ENCODE measurements at regions not wholly inside any gene's neighbourhood (a gene's known extent, or its start where the extent isn't known, plus 50 kb on each side); places are given as distances from the start of the nearest gene placed in this dataset.

- no peak for FAIRE-seq
- peak; percentile 2 for DNase-seq (ENCODE audit: insufficient read length, low spot score)
Measured at GRCh38 chr18:27413495-27414401, 228.6 kb upstream of the CHST9 start.

- DNase-seq (ENCODE audit: insufficient read length, low spot score) (no peak), FAIRE-seq (no peak)
Measured at GRCh38 chr18:27412556-27412955, 227.4 kb upstream of the CHST9 start.

DNA sequence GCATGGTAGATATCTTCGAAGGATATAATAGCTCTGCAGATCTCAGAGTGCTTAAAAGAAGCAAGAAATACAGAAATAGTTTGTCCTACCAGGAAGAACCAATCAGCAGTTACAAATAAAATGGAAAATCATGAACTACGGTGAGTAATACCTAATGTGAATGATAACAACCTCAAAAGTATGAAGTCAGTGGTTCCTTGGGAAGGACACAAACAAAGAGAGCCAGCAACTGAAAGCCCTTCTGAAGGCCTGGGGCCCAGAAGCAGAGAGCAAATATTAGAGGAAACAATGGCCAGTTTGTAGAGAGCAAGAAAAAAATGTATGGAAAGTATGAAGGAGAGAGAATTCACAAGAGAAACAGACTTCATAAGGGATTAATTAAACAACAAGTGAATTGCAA is 226.8 kb upstream of the CHST9 start:
- no peak for FAIRE-seq
- no peak for DNase-seq (ENCODE audit: insufficient read length, low spot score)

DNA sequence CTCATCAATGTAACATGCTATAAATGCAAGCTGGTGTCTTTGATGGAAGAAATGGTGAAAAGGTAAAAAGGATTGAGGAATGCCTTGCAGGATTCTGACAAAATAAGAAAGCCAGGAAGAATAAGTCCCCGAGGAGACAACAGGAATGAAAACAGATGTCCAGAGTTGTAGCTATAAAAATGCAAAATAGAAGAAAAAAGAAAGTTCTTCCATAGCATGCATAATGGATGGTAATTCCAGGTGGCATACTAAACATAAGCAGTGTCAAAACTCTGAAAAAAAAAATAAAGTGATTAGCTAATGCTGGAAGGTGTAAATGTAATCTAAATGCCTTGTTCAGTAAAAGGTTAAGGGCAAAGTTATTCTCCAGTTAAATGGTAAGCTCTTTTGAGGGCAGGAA is 225.9 kb upstream of the CHST9 start:
- DNase-seq (ENCODE audit: insufficient read length, low spot score) (no peak), FAIRE-seq (no peak)

DNA sequence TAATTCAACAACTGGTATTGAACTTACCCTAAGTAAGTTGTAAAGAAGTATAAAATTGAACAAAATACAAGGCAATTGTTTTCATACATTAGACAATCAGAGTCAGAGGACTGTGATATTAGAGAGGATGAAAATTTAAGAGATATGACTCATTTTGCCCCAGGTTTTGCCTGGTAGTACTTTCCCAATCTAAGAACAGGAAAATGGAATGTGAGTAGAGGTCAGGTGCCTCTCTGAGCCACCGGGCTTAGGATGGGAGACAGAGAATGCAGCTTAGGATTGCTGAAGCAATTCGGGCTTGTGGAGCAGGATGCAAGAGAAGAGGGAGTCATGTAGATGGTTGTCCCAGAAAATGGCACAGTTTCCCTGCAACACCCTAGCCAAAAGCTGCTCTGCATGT is 219.7 kb upstream of the CHST9 start:
- FAIRE-seq (no peak), DNase-seq (ENCODE audit: insufficient read length, low spot score) (no peak)

- DNase-seq (ENCODE audit: insufficient read length, low spot score) (no peak), FAIRE-seq (no peak)
Measured at GRCh38 chr18:27400001-27400400, 214.9 kb upstream of the CHST9 start.

GRCh38 chr18:27395752-27396151 is 210.6 kb upstream of the CHST9 start:
- no peak for DNase-seq (ENCODE audit: insufficient read length, low spot score)
- FAIRE-seq = no peak

DNA sequence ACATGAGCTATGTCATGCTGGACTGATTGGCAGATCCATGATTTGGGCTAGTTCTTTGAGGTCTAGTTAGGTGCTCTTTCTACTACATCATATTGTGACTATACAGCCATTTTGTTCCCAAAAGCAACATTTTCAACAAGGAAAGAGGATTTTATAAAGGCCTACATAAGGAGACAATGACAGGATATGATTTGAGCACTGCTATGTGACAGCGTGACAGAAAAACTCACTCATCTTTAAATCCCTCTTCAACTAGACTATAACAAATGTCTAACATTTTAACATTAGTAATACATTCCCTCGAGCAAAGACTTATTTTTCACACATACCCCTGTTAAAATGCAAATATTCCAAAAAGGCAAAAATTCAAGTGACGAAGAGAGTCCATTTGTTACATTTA is 209.6 kb upstream of the CHST9 start:
- no peak for DNase-seq (ENCODE audit: insufficient read length, low spot score)
- no peak for FAIRE-seq

- DNase-seq (ENCODE audit: insufficient read length, low spot score) (no peak), FAIRE-seq (no peak)
Measured at GRCh38 chr18:27382567-27383216, 197.6 kb upstream of the CHST9 start.

DNA sequence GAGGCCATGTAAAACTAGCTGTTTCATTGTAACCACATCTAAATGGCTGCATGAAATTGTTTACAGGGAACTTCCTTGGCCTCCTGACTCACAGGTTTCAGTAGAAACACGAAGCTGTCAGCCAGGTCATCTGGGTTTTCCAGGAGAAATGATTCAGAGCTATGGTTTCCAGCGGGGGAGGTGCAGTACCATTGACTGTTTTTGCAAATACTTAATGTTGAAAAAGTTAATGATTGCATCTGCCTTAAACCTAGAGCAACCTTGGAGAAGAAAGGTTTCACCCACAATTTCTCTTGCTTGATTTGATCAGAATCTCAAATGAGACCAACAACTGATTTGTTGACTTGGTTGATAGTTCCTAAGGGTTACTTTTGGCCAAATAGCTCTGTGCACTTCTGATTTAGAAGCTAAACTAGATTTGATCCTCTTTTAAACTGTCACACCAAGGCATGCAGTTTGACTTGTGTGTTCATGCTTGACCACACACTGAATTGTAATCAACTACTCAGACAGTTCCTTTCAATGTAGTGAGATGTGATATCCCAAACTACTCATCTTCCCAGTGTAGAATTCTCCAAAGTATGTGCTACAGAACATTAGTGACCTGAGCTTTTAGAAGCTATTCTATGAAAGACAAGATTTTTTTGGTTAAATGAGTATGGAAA is 193.5 kb upstream of the CHST9 start:
- DNase-seq (ENCODE audit: insufficient read length, low spot score) = no peak
- no peak for FAIRE-seq

DNA sequence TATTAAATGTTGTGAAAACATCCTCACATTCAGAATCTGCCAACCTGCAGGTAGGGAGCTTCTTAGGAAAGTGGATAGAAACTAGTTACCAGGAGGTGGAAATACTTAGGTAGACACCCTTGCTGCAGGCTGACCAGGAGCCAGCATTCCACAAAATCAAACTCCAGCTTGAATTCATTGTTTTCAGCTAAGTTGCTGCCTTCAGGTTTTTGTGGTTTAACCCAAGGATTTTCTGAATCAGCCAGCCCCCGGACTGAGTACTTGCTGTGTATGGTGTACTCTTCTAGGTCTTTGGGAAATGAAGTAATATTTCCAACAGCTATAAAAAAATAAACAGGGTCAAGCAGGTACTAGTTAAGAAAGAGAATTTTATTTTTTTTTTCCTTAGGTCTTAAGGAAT is 192.1 kb upstream of the CHST9 start:
- FAIRE-seq = no peak
- DNase-seq (ENCODE audit: insufficient read length, low spot score) = no peak

DNA sequence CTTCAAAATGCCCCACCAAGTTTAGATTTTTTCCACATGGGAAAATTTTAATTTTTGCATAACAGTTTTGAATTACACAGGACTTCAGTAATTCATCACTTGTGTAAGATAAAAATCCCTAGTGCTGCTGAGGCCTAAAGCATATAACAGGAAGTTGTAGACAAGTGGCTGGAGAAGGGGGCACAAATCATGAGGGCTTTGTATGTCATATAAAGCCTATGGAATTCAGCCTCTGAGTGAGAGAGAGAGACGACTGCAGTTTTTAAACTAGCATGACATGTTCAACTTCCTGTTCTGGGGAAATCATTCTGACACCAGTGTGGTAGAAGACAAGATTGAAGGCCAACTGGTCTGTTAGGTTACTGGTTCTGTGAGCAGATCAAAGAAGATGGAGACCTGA is 187.3 kb upstream of the CHST9 start:
- DNase-seq (ENCODE audit: insufficient read length, low spot score) = no peak
- FAIRE-seq = no peak

DNA sequence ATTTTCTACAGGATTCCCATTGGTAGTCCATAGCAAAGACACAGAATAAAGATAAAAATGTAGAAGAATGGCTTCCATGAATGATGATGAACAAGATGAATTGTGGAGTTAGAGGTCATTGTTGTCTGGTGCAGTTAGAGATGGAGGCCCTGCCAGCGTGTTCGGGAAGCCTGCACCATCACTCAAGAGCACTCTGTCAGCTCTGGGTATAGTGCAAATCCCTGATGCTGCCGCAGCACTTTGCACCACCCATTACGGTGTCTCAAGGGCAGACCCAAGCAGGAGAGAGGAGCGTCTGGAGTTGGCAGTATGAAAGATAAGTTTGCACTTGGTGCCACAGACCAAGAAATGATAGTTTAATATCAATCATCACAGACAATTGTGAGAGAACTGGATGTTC is 181.6 kb upstream of the CHST9 start:
- no peak for FAIRE-seq

GRCh38 chr18:27366151-27366550 is 181.0 kb upstream of the CHST9 start:
- FAIRE-seq = no peak
- no peak for DNase-seq (ENCODE audit: insufficient read length, low spot score)

More for the DNA sequence above, 181.6 kb upstream of the CHST9 start:
- DNase-seq (ENCODE audit: insufficient read length, low spot score) = no peak

- FAIRE-seq (no peak), DNase-seq (ENCODE audit: insufficient read length, low spot score) (no peak)
Measured at GRCh38 chr18:27363872-27364271, 178.8 kb upstream of the CHST9 start.

DNA sequence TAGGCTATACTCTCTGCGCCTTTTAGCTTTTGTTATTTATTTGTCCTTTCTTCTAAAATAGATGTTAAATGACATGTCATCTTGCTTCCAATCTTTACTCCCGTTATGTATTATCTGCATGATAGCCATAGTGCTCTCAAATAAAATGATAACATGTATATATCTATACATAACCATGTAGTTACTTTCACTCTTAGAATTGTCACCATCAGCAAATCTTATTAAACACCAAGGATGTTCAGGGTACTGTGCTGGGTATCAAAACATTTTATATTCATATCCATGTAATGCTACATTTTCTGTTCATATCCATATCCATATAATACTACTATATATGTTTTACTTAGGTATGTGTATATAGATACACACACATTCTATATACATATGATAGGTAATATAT is 176.4 kb upstream of the CHST9 start:
- FAIRE-seq = no peak
- no peak for DNase-seq (ENCODE audit: insufficient read length, low spot score)

DNA sequence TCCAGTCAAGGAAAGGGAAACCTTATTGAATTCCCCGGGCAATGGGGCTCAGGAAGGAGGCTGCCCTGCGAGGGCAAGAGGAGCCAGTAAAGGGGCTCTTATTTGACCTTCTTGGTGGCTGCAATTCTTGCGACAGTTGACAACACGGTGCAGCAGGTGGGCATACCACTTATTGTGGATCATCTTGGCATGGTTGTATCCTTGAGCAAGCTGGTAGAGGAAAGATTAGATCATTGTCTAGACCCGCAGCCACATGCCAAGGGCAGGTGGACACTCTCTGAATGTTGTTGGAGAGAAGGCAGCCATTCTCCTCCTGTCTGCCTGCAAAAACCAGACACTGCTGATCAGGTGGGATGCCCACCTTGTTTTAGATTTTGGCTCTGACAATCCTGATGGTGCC is 170.2 kb upstream of the CHST9 start:
- DNase-seq (ENCODE audit: insufficient read length, low spot score) (no peak), FAIRE-seq (no peak)

DNA sequence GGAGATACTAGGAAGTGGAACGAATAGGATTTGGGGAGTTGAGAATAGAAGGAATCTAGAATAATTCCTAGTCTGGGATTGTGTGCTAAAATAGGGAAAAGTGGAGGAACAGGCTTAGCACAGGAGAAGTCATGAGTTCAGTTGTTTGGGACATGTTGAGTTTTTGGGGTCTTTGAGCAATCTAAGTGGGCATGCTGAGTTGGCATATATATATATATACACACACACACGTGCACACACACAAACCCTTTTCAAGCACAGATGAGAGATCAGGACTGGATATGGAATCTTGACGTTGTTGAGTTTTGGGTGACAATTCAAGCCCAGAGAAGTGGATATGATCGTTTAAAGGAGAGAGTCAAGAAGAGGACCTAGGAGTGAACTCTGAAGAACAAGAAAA is 168.2 kb upstream of the CHST9 start:
- FAIRE-seq = no peak
- no peak for DNase-seq (ENCODE audit: insufficient read length, low spot score)

GRCh38 chr18:27349284-27349882 is 164.3 kb upstream of the CHST9 start:
- DNase-seq (ENCODE audit: insufficient read length, low spot score) (no peak), FAIRE-seq (no peak)

DNA sequence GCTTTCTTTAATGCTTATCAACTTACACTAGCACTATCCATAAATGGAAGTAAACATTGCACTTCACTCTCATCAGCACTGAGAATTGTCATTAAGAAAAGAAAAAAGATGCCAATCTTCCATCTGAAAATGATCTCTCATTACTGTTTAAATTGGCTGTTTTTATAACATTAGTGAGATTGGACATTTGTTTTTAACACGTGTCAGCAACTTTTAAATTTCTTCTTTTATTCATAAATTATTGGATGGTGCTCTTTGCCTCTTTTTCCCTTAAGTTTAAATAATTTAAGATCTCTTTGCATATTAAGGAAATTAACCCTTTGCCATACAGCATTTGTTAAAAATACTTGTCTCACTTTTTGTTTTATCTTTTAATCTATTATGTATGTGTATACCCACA is 146.5 kb upstream of the CHST9 start:
- no peak for FAIRE-seq
- DNase-seq (ENCODE audit: insufficient read length, low spot score) = no peak

- FAIRE-seq = no peak
- no peak for DNase-seq (ENCODE audit: insufficient read length, low spot score)
Measured at GRCh38 chr18:27314996-27315395, 129.9 kb upstream of the CHST9 start.

Data from HTR-8/SVneo (cell line).